BJ (cell line): ENCODE measurements at regions not wholly inside any gene's neighbourhood (a gene's known extent, or its start where the extent isn't known, plus 50 kb on each side); places are given as distances from the start of the nearest gene placed in this dataset.

Experiments
- CTCF ChIA-PET: fragments of 350-600 bp; formaldehyde crosslinking; extraction: SDS; loops from one replicate; lab custom pipeline; 2021; ENCODE audit warnings: antibody characterized with exemption, inconsistent platforms; lab: Yijun Ruan, JAX
- POLR2A ChIA-PET: fragments of 300-600 bp; sonication (Branson Sonifier 250); formaldehyde crosslinking; extraction: SDS; loops from one replicate; lab custom pipeline; 2021; ENCODE audit warnings: antibody characterized with exemption; lab: Charles Lee
- DNase-seq: peaks from one replicate; pipeline ENCODE4 v3.0.0-alpha.2; 2011; ENCODE audit warnings: low read depth
- H3K27me3 ChIP-seq: 2 replicates; pipeline ENCODE4 v1.6.0; 2011; ENCODE audit warnings: low read length; ENCODE audit not compliant: control insufficient read depth, insufficient read depth
- H3K36me3 ChIP-seq: 2 replicates; pipeline ENCODE4 v1.5.1; 2011; ENCODE audit warnings: low read length; ENCODE audit not compliant: control insufficient read depth, insufficient read depth
- H3K4me3 ChIP-seq: 2 replicates; pipeline ENCODE4 v1.5.1; 2011; ENCODE audit warnings: low read depth, mild to moderate bottlenecking, control low read depth, low read length
- CTCF ChIP-seq: IDR thresholded peaks from 2 replicates; pipeline ENCODE4 v1.5.1; 2011; ENCODE audit warnings: low read depth, mild to moderate bottlenecking, control low read depth, inconsistent platforms, low read length, moderate library complexity; ENCODE audit not compliant: insufficient read depth

DNA sequence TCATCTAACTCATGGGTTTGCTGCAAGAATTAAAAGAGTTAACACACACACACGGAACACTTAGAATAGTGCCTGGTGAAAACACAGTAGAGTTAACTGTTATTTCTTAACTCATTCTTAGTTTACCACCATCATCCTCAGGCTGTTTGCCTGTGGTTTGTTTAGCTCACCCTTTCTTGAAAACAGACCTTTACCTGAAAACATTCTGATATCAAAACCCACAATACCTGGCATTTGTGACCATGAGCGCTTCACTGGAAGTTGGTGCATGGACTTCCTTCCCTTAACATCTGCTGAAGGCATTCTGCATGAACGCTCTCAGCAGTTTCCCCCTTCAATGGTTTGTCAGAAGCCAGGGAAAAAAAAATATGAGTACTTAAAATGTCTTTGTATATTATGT is 256.0 kb downstream of the ETS1 start:
- H3K4me3 ChIP-seq = no peak overlapping the region
- CTCF ChIA-PET = no interaction called here
- no peak for DNase-seq
- no peak for TF ChIP-seq CTCF
- H3K36me3 ChIP-seq = no peaks in the 10 kb centered on the region
- POLR2A ChIA-PET = no interaction called here
- no peaks in the 10 kb centered on the region for H3K27me3 ChIP-seq

DNA sequence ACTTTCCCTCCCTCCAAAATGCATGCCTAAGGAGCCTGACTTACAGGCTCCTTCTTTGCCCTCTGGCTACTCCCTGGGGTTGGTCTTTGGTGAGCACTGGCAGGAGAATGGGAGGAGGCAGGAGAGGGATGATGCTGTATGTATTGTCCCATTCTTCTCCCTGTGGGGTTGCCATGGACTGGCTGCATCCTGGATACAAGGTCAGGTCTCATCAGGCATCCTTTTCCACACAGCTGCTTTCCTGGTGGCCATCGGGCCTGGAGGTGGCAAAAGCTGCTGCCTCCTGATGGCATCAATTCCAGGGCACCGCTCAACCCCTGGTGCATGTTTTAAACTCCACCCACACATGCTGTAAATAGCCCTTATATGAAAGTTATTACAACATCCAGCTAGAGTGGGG is 257.2 kb downstream of the ETS1 start:
- H3K4me3 ChIP-seq = no peak overlapping the region
- no peak for DNase-seq
- TF ChIP-seq CTCF = no peak
- H3K36me3 ChIP-seq = no peaks in the 10 kb centered on the region
- CTCF ChIA-PET = no interaction called here
- H3K27me3 ChIP-seq = no peaks in the 10 kb centered on the region
- POLR2A ChIA-PET = no interaction called here

- ChIA-PET CTCF (no interaction called here), POLR2A (no interaction called here)
- H3K27me3 ChIP-seq = no peaks in the 10 kb centered on the region
- no peak for DNase-seq
- no peak for TF ChIP-seq CTCF
- H3K36me3 ChIP-seq = no peaks in the 10 kb centered on the region
- H3K4me3 ChIP-seq = no peak overlapping the region
Observed at GRCh38 chr11:128328955-128329551, 258.3 kb downstream of the ETS1 start.

GRCh38 chr11:128327274-128327673 is 260.1 kb downstream of the ETS1 start:
- no peak overlapping the region for H3K4me3 ChIP-seq
- ChIA-PET POLR2A (no interaction called here), CTCF (interaction anchor here (1.6 kb wide), 1 partner anchor 15 kb away, joined by 3 read pairs; no protein-coding TSS in a partner anchor)
- TF ChIP-seq CTCF = no peak
- no peaks in the 10 kb centered on the region for H3K36me3 ChIP-seq
- DNase-seq = no peak
- H3K27me3 ChIP-seq = no peaks in the 10 kb centered on the region

DNA sequence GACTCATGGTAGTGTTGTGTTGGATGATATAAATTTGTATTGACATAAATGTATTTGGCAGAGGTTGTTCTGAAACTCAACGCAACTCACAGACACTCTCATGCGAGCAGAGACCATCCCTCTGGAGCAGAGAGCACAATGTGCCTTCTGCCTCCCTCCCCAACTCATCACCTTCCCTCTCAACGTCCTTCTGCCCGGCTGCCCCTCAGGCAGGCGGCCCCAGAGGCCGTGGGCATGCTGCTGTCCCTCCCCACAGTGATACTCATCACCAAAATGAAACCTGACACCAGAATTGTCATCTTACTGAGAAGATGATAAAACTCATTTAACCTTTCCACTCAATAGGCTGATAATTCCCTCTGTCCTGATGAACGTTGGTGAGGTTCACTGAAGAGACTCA is 260.6 kb downstream of the ETS1 start:
- DNase-seq = no peak
- TF ChIP-seq CTCF = no peak
- ChIA-PET CTCF (interaction anchor here (1.6 kb wide), 1 partner anchor 15 kb away, joined by 3 read pairs; no protein-coding TSS in a partner anchor), POLR2A (no interaction called here)
- H3K4me3 ChIP-seq = no peak overlapping the region
- H3K36me3 ChIP-seq = no peaks in the 10 kb centered on the region
- no peaks in the 10 kb centered on the region for H3K27me3 ChIP-seq
